ENCODE measurements at regions not wholly inside any gene's neighbourhood (a gene's known extent, or its start where the extent isn't known, plus 50 kb on each side); places are given as distances from the start of the nearest gene placed in this dataset.

GRCh38 chr7:142422621-142423020, 164.8 kb upstream of the PRSS58 start:
- DNase-seq (ENCODE audit: low spot score): no peak

GRCh38 chr7:142420554-142421362, 162.9 kb upstream of the PRSS58 start:
- DNase-seq (ENCODE audit: low spot score) (no peak), ATAC-seq (no peak)

More at GRCh38 chr7:142422621-142423020, 164.8 kb upstream of the PRSS58 start:
- ATAC-seq: no peak

- DNase-seq (ENCODE audit: low spot score) (no peak), ATAC-seq (no peak)
Measured at GRCh38 chr7:142418326-142418725, 160.5 kb upstream of the PRSS58 start.

GRCh38 chr7:142414915-142415314, 157.1 kb upstream of the PRSS58 start:
- DNase-seq (ENCODE audit: low spot score) (no peak), ATAC-seq (no peak)

GRCh38 chr7:142414135-142414534, 156.3 kb upstream of the PRSS58 start:
- ATAC-seq (no peak), DNase-seq (ENCODE audit: low spot score) (no peak)

GRCh38 chr7:142413280-142414000, 155.6 kb upstream of the PRSS58 start:
- ATAC-seq (no peak), DNase-seq (ENCODE audit: low spot score) (no peak)

- ATAC-seq (peak; percentile 41), DNase-seq (ENCODE audit: low spot score) (no peak)
Measured at GRCh38 chr7:142412551-142413193, 154.8 kb upstream of the PRSS58 start.

- DNase-seq (ENCODE audit: low spot score): no peak
- no peak for ATAC-seq
Measured at GRCh38 chr7:142409471-142409870, 151.6 kb upstream of the PRSS58 start.

- ATAC-seq: no peak
- no peak for DNase-seq (ENCODE audit: low spot score)
Measured at GRCh38 chr7:142408794-142409193, 150.9 kb upstream of the PRSS58 start.

- ATAC-seq (no peak), DNase-seq (ENCODE audit: low spot score) (no peak)
Measured at GRCh38 chr7:142407939-142408570, 150.2 kb upstream of the PRSS58 start.

- DNase-seq (ENCODE audit: low spot score) (no peak), ATAC-seq (no peak)
Measured at GRCh38 chr7:142405122-142405765, 147.4 kb upstream of the PRSS58 start.

- DNase-seq (ENCODE audit: low spot score): no peak
- no peak for ATAC-seq
Measured at GRCh38 chr7:142401951-142402350, 144.1 kb upstream of the PRSS58 start.

GRCh38 chr7:142400042-142400533, 142.2 kb upstream of the PRSS58 start:
- no peak for ATAC-seq

GRCh38 chr7:142391191-142391992, 133.5 kb upstream of the PRSS58 start:
- DNase-seq (ENCODE audit: low spot score) (no peak), ATAC-seq (peak; percentile 17)

More at GRCh38 chr7:142400042-142400533, 142.2 kb upstream of the PRSS58 start:
- DNase-seq (ENCODE audit: low spot score): no peak

GRCh38 chr7:142389544-142389943, 131.7 kb upstream of the PRSS58 start:
- ATAC-seq (no peak), DNase-seq (ENCODE audit: low spot score) (no peak)

GRCh38 chr7:142385491-142386340, 127.9 kb upstream of the PRSS58 start:
- DNase-seq (ENCODE audit: low spot score): no peak

GRCh38 chr7:142384493-142384922, 126.7 kb upstream of the PRSS58 start:
- DNase-seq (ENCODE audit: low spot score): no peak

More at GRCh38 chr7:142385491-142386340, 127.9 kb upstream of the PRSS58 start:
- peak; percentile 95 for ATAC-seq

GRCh38 chr7:142383841-142384492, 126.1 kb upstream of the PRSS58 start:
- no peak for ATAC-seq

More at GRCh38 chr7:142384493-142384922, 126.7 kb upstream of the PRSS58 start:
- ATAC-seq: no peak

More at GRCh38 chr7:142383841-142384492, 126.1 kb upstream of the PRSS58 start:
- no peak for DNase-seq (ENCODE audit: low spot score)
